PC-3 (cell line): ENCODE measurements at regions not wholly inside any gene's neighbourhood (a gene's known extent, or its start where the extent isn't known, plus 50 kb on each side); places are given as distances from the start of the nearest gene placed in this dataset.

Source experiments
- ATAC-seq: fragments of 200-7000 bp; cut with Tn5 transposase; 2 replicates; pipeline ENCODE4 v1.9.1; 2020; ENCODE audit warnings: mild to moderate bottlenecking, moderate library complexity
- BruUV-seq: library from RNA; stranded (reverse); fragments of 400-500 nt; replicated peaks from 2 replicates; lab custom pipeline; 2021; lab: Mats Ljungman, UMichigan
- CTCF ChIA-PET: fragments of 300-600 bp; sonication (Branson Sonifier 250); formaldehyde crosslinking; loops from one replicate; lab custom pipeline; 2022; ENCODE audit warnings: antibody characterized with exemption; lab: Charles Lee
- POLR2A ChIA-PET: fragments of 300-600 bp; sonication (Branson Sonifier 250); formaldehyde crosslinking; loops from one replicate; lab custom pipeline; 2022; ENCODE audit warnings: antibody characterized with exemption; ENCODE audit not compliant: unreplicated experiment; lab: Charles Lee
- DNase-seq: peaks from one replicate; pipeline ENCODE4 v3.0.0-alpha.2; 2015
- H2AFZ ChIP-seq: fragments of 300-600 bp; sonication (generic); 2 replicates; pipeline ENCODE4 v1.6.0; 2016; ENCODE audit warnings: antibody characterized with exemption, low read length
- H3F3A ChIP-seq: fragments of 300-600 bp; sonication (generic); one replicate; pipeline ENCODE4 v1.6.0; 2017; ENCODE audit warnings: antibody characterized with exemption, low read length, control low read depth, mild to moderate bottlenecking; ENCODE audit not compliant: unreplicated experiment
- H3K27ac ChIP-seq: fragments of 300-600 bp; sonication (generic); 2 replicates; pipeline ENCODE4 v1.5.1; 2016; ENCODE audit warnings: mild to moderate bottlenecking, low read length
- H3K27me3 ChIP-seq: fragments of 300-600 bp; sonication (generic); 2 replicates; pipeline ENCODE4 v1.6.1; 2016; ENCODE audit warnings: low read length, mixed read lengths
- H3K36me3 ChIP-seq: fragments of 300-600 bp; sonication (generic); 2 replicates; pipeline ENCODE4 v1.6.1; 2016; ENCODE audit warnings: low read depth, mixed run types, low read length, mixed read lengths
- H3K4me1 ChIP-seq: fragments of 300-600 bp; sonication (generic); 2 replicates; pipeline ENCODE4 v1.5.1; 2016; ENCODE audit warnings: low read length; ENCODE audit not compliant: insufficient read depth
- H3K4me2 ChIP-seq: fragments of 300-600 bp; sonication (generic); 2 replicates; pipeline ENCODE4 v1.6.0; 2016; ENCODE audit warnings: low read length
- H3K4me3 ChIP-seq: fragments of 300-600 bp; sonication (generic); 2 replicates; pipeline ENCODE4 v1.5.1; 2016; ENCODE audit warnings: mild to moderate bottlenecking, low read length, mixed read lengths
- H3K79me2 ChIP-seq: fragments of 300-600 bp; sonication (generic); 2 replicates; pipeline ENCODE4 v1.6.1; 2017; ENCODE audit warnings: low read length, mixed read lengths
- H3K9ac ChIP-seq: fragments of 300-600 bp; sonication (generic); 2 replicates; pipeline ENCODE4 v1.6.0; 2016; ENCODE audit warnings: mild to moderate bottlenecking, low read length
- H3K9me2 ChIP-seq: fragments of 300-600 bp; sonication (generic); replicated peaks from 2 replicates; pipeline ENCODE4 v1.6.1; 2016; ENCODE audit warnings: mixed run types, low read length, mixed read lengths
- H3K9me3 ChIP-seq: fragments of 300-600 bp; sonication (generic); 2 replicates; pipeline ENCODE4 v1.6.1; 2016; ENCODE audit warnings: low read length, mixed read lengths
- H4K20me1 ChIP-seq: fragments of 300-600 bp; sonication (generic); 2 replicates; pipeline ENCODE4 v1.6.1; 2016; ENCODE audit warnings: low read length, mixed read lengths
- CTCF ChIP-seq: fragments of 300-600 bp; sonication (generic); conservative IDR thresholded peaks from 2 replicates; pipeline ENCODE4 v1.5.1; 2017; ENCODE audit warnings: antibody characterized with exemption, low read depth, mild to moderate bottlenecking, low read length
- EZH2 ChIP-seq: fragments of 300-600 bp; sonication (generic); IDR thresholded peaks from one replicate; pipeline ENCODE4 v1.6.1; 2017; ENCODE audit warnings: antibody characterized with exemption, mild to moderate bottlenecking, low read length; ENCODE audit not compliant: unreplicated experiment
- EZH2phosphoT487 ChIP-seq: fragments of 300-600 bp; sonication (generic); IDR thresholded peaks from 2 replicates; pipeline ENCODE4 v1.6.1; 2018; ENCODE audit warnings: mild to moderate bottlenecking, antibody characterized with exemption, low read length, borderline replicate concordance
- intact Hi-C: fragments of 100-400 bp; cut with micrococcal nuclease; formaldehyde crosslinking; loops from 2 replicates; pipeline ENCODE4 v1.9.0; 2023

- no peak for DNase-seq
- H3K9me2 ChIP-seq, result no peaks in the 10 kb centered on the region
- peaks cover 10% of the 10 kb centered on the region; the same call in 1 of the 2 replicates for H3K27me3 ChIP-seq
- ATAC-seq, result no peak
- intact Hi-C loops, result no loop called here
- CTCF ChIA-PET, result no interaction called here
- no peaks in the 10 kb centered on the region for H3K4me1 ChIP-seq
- no TSS peak for BruUV-seq
- no peaks in the 10 kb centered on the region for H3F3A ChIP-seq
- no peaks in the 10 kb centered on the region for H4K20me1 ChIP-seq
- H3K4me3 ChIP-seq, result no peak overlapping the region
- no peak overlapping the region for H3K27ac ChIP-seq
- no peak overlapping the region for H2AFZ ChIP-seq
- no peak overlapping the region for H3K9ac ChIP-seq
- POLR2A ChIA-PET, result no interaction called here
- H3K9me3 ChIP-seq, result no peaks in the 10 kb centered on the region
- H3K79me2 ChIP-seq, result no peaks in the 10 kb centered on the region
- no peak overlapping the region for H3K4me2 ChIP-seq
- no peaks in the 10 kb centered on the region for H3K36me3 ChIP-seq
- no peak for TF ChIP-seq EZH2
- no peak for TF ChIP-seq EZH2phosphoT487
- TF ChIP-seq CTCF, result no peak
Observed at GRCh38 chr5:114969482-114969881, 200.2 kb downstream of the TRIM36 start.

DNA sequence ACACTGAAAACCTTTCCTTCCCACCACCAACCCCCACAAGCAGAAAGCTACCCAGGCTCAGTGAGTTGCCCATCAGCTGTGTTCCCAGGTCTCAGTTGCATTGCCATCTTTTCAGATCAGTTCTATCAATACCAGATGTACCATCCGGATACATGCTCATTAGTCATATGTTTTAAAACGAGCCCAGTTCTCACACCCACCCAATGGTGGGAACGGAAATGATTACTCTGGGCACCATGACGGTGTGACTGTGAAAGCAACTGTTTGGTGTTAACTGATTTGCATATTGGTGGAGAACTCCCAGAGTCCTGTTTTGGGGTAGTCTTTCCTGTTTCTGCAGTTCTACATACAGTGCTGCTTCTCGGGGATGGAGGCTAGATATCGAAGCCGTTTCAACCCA lies 212.3 kb downstream of the TRIM36 start:
- Histone ChIP-seq H2AFZ (no peak overlapping the region), H3K36me3 (no peaks in the 10 kb centered on the region), H3F3A (no peaks in the 10 kb centered on the region), H4K20me1 (no peaks in the 10 kb centered on the region), H3K79me2 (no peaks in the 10 kb centered on the region), H3K4me2 (no peak overlapping the region), H3K27me3 (no peaks in the 10 kb centered on the region), H3K4me1 (no peaks in the 10 kb centered on the region), H3K9me2 (no peaks in the 10 kb centered on the region), H3K9ac (no peak overlapping the region), H3K9me3 (no peaks in the 10 kb centered on the region), H3K4me3 (no peak overlapping the region), H3K27ac (no peak overlapping the region)
- DNase-seq (no peak), ATAC-seq (no peak)
- BruUV-seq, result no TSS peak
- POLR2A ChIA-PET, result no interaction called here
- intact Hi-C loops, result no loop called here
- CTCF ChIA-PET, result no interaction called here
- TF ChIP-seq EZH2 (no peak), EZH2phosphoT487 (no peak), CTCF (no peak)

DNA sequence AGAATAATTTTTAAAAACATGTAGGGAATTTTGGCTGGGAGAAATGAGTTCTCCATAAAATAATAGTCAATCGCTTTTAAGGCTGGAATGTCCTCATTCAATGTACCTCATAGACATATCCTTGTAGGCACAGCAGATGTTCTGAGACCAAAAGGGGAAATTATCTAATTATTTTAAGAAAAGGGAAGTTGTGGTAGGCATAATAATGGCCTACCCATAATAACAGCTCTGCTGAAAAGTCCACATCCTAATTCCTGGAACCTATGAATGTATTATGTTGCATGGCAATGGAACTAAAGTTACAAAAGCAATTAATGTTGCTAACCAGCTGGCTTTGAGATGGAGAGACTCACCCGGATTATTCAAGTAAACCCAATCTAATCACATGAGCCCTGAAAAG lies 216.1 kb downstream of the TRIM36 start:
- H3K79me2 ChIP-seq, result no peaks in the 10 kb centered on the region
- no peaks in the 10 kb centered on the region for H3K4me1 ChIP-seq
- ChIA-PET CTCF (no interaction called here), POLR2A (no interaction called here)
- TF ChIP-seq EZH2phosphoT487 (no peak), CTCF (no peak), EZH2 (no peak)
- H3K9me2 ChIP-seq, result no peaks in the 10 kb centered on the region
- no TSS peak for BruUV-seq
- H4K20me1 ChIP-seq, result no peaks in the 10 kb centered on the region
- no peak overlapping the region for H3K4me3 ChIP-seq
- H3K9me3 ChIP-seq, result no peaks in the 10 kb centered on the region
- H3K36me3 ChIP-seq, result no peaks in the 10 kb centered on the region
- no peak overlapping the region for H3K9ac ChIP-seq
- no peak overlapping the region for H2AFZ ChIP-seq
- intact Hi-C loops, result no loop called here
- 0 out of 2 replicates have a peak, but pooled peaks cover 4% of the 10 kb centered on the region for H3K27me3 ChIP-seq
- DNase-seq, result no peak
- no peak for ATAC-seq
- no peaks in the 10 kb centered on the region for H3F3A ChIP-seq
- no peak overlapping the region for H3K4me2 ChIP-seq
- no peak overlapping the region for H3K27ac ChIP-seq
